GM12878 (cell line): ENCODE measurements at regions not wholly inside any gene's neighbourhood (a gene's known extent, or its start where the extent isn't known, plus 50 kb on each side); places are given as distances from the start of the nearest gene placed in this dataset.
"Not testable (repeated sequence)": the region's sequence is repeated elsewhere in the genome, so short reads cannot be mapped to it uniquely, and the experiment has no call there.

Source experiments
- ATAC-seq: fragments of 200-7000 bp; cut with Tn5 transposase; 3 replicates; pipeline ENCODE4 v1.9.1; 2020; ENCODE audit warnings: mild to moderate bottlenecking, moderate library complexity
- BruUV-seq: library from RNA; stranded (reverse); fragments of 400-500 nt; replicated peaks from 2 replicates; lab custom pipeline; 2021; lab: Mats Ljungman, UMichigan
- CTCF ChIA-PET: fragments of 300-600 bp; sonication (Branson Sonifier 250); formaldehyde crosslinking; extraction: SDS; loops from one replicate; lab custom pipeline; 2021; ENCODE audit warnings: inconsistent platforms; lab: Yijun Ruan, JAX
- POLR2A ChIA-PET: fragments of 350-600 bp; formaldehyde crosslinking; extraction: SDS; loops from one replicate; lab custom pipeline; 2021; ENCODE audit warnings: inconsistent platforms; lab: Charles Lee
- RAD21 ChIA-PET: fragments of 300-600 bp; sonication (Branson Sonifier 250); formaldehyde crosslinking; loops from one replicate; lab custom pipeline; 2023; ENCODE audit warnings: antibody characterized with exemption; ENCODE audit not compliant: unreplicated experiment; lab: Charles Lee
- SMC1A ChIA-PET: fragments of 300-600 bp; sonication (Branson Sonifier 250); formaldehyde crosslinking; loops from one replicate; lab custom pipeline; 2023; ENCODE audit not compliant: unreplicated experiment, uncharacterized antibody; lab: Charles Lee
- DNase-seq: peaks from one replicate; pipeline ENCODE4 v3.0.0-alpha.2; 2011; ENCODE audit warnings: low read depth, low spot score
- FAIRE-seq: peaks from 3 replicates; lab custom pipeline; 2011; peaks lifted over from hg19 to GRCh38; lab: Jason Lieb, UNC
- H2AFZ ChIP-seq: 2 replicates; pipeline ENCODE4 v1.6.0; 2011; ENCODE audit warnings: low read depth, low read length, control low read depth; ENCODE audit not compliant: control insufficient read depth
- H3K27ac ChIP-seq: 2 replicates; pipeline ENCODE4 v1.5.1; 2011; ENCODE audit warnings: control low read depth; ENCODE audit not compliant: control insufficient read depth, insufficient read depth
- H3K27me3 ChIP-seq, 2 experiments: replicated peaks in 1 of 2; 2 replicates each; pipeline versions ENCODE4 v1.6.0 to v1.6.1; 2011; ENCODE audit warnings: low read length in 1 of 2; ENCODE audit not compliant: control insufficient read depth in 2 of 2, insufficient read depth in 2 of 2
- H3K36me3 ChIP-seq, 2 experiments: 2 replicates each; pipeline ENCODE4 v1.5.1; 2011; ENCODE audit warnings: low read length in 1 of 2; ENCODE audit not compliant: control insufficient read depth in 2 of 2, insufficient read depth in 2 of 2
- H3K4me1 ChIP-seq: 2 replicates; pipeline ENCODE4 v1.6.1; 2011; ENCODE audit warnings: mild to moderate bottlenecking, low read length, moderate library complexity, mixed read lengths; ENCODE audit not compliant: control insufficient read depth, insufficient read depth
- H3K4me2 ChIP-seq: 2 replicates; pipeline ENCODE4 v1.6.0; 2011; ENCODE audit warnings: control low read depth; ENCODE audit not compliant: control insufficient read depth, insufficient read depth
- H3K4me3 ChIP-seq: fragments of 200-600 bp; sonication (generic); 2 replicates; pipeline ENCODE4 v1.5.1; 2016
- H3K79me2 ChIP-seq: 2 replicates; pipeline ENCODE4 v1.6.0; 2011; ENCODE audit warnings: low read length; ENCODE audit not compliant: control insufficient read depth, insufficient read depth
- H3K9ac ChIP-seq: 2 replicates; pipeline ENCODE4 v1.8.0; 2011; ENCODE audit warnings: low read length, control low read depth, mixed read lengths; ENCODE audit not compliant: control insufficient read depth, insufficient read depth
- H3K9me3 ChIP-seq: replicated peaks from 3 replicates; pipeline ENCODE4 v1.5.1; 2011; ENCODE audit warnings: mild to moderate bottlenecking, low read length; ENCODE audit not compliant: control insufficient read depth, insufficient read depth
- H4K20me1 ChIP-seq: 2 replicates; pipeline ENCODE4 v1.6.0; 2011; ENCODE audit not compliant: control insufficient read depth, insufficient read depth
- CHD4 ChIP-seq: fragments of 200-600 bp; sonication (generic); IDR thresholded peaks from 2 replicates; pipeline ENCODE4 v1.6.1; 2016; ENCODE audit warnings: mild to moderate bottlenecking
- EED ChIP-seq: sonication (generic); IDR thresholded peaks from 2 replicates; pipeline ENCODE4 v1.6.1; 2016; ENCODE audit warnings: antibody characterized with exemption, low read depth
- POLR2AphosphoS2 ChIP-seq: IDR thresholded peaks from 2 replicates; pipeline ENCODE4 v1.6.1; 2011; ENCODE audit warnings: low read depth, mild to moderate bottlenecking, low read length, improper control_type of control experiment, moderate library complexity
- SREBF1 ChIP-seq: IDR thresholded peaks from 2 replicates; pipeline ENCODE4 v1.6.1; 2012; ENCODE audit warnings: mild to moderate bottlenecking, low read length
- STAT1 ChIP-seq: fragments of 450-650 bp; conservative IDR thresholded peaks from 2 replicates; pipeline ENCODE4 v1.6.1; 2014; ENCODE audit warnings: antibody characterized with exemption, mild to moderate bottlenecking
- WRNIP1 ChIP-seq: IDR thresholded peaks from 2 replicates; pipeline ENCODE4 v1.6.1; 2011; ENCODE audit warnings: low read depth, low read length, improper control_type of control experiment, borderline replicate concordance
- WGBS: methylation state at CpG from one replicate; pipeline ENCODE4 v1.1.6; 2016; ENCODE audit warnings: low lambda C conversion rate; ENCODE audit not compliant: insufficient replicate concordance, insufficient coverage; ENCODE audit errors: missing lambda C conversion rate; 5-methylcytosine and 5-hydroxymethylcytosine counted together
- in situ Hi-C: fragments of 300-500 bp; cut with MboI; formaldehyde crosslinking; loops from 9 replicates; pipeline ENCODE4 v1.14.3; 2018; ENCODE audit warnings: mixed read lengths
- intact Hi-C: fragments of 100-400 bp; cut with micrococcal nuclease; formaldehyde crosslinking; loops from one replicate; pipeline ENCODE4 v1.14.2; 2022; ENCODE audit not compliant: unreplicated experiment

- Histone ChIP-seq H3K9me3 (no peaks in the 10 kb centered on the region; the same call in 2 of the 3 replicates), H3K9ac (no peak overlapping the region), H3K4me2 (no peak overlapping the region), H3K36me3 (no peaks in the 10 kb centered on the region), H3K4me3 (no peak overlapping the region), H2AFZ (no peak overlapping the region), H3K27ac (no peak overlapping the region), H4K20me1 (no peaks in the 10 kb centered on the region)
- DNase-seq, result no peak
- intact Hi-C loops, result no loop called here
- CTCF ChIA-PET, result no interaction called here
- ATAC-seq, result no peak
- RAD21 ChIA-PET, result no interaction called here
- BruUV-seq, result no TSS peak
- TF ChIP-seq WRNIP1 (no peak), CHD4 (no peak), SREBF1 (no peak), EED (no peak), POLR2AphosphoS2 (no peak), STAT1 (no peak)
- TF ChIP-seq, all 136 proteins: peak for 0
- 49% methylated on average over 2 of the region's 2 CpGs for WGBS
- H3K79me2 ChIP-seq, result no peaks in the 10 kb centered on the region
- SMC1A ChIA-PET, result no interaction called here
- POLR2A ChIA-PET, result no interaction called here
- no peaks in the 10 kb centered on the region for H3K27me3 ChIP-seq
- in situ Hi-C loops, result no loop called here
- H3K4me1 ChIP-seq, result no peaks in the 10 kb centered on the region
- no peak for FAIRE-seq
These were observed 56.5 kb upstream of the FNDC3B start for GRCh38 chr3:171982828-171983227.

DNA sequence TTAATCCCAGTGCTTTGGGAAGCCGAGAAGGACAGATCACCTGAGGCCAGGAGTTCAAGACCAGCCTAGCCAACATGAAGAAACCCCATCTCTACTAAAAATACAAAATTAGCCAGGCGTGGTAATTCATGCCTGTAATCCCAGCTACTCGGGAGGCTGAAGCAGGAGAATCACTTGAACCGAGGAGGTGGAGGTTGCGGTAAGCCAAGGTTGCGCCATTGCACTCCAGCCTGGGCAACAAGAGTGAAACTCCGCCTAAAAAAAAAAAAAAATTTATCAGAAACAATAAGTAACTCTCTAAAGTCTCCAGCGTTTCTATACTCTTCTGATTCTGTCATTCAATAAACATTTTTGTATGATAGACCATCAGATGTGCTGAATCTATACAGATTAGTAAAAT is 55.7 kb upstream of the FNDC3B start:
- RAD21 ChIA-PET, BruUV-seq, FAIRE-seq: not testable (repeated sequence)

More for the DNA sequence above, 55.7 kb upstream of the FNDC3B start:
- CTCF ChIA-PET, in situ Hi-C loops, H3K27me3 ChIP-seq, ATAC-seq, intact Hi-C loops, H3K9ac ChIP-seq, H3K27ac ChIP-seq, H3K79me2 ChIP-seq, H3K9me3 ChIP-seq, H2AFZ ChIP-seq, H3K4me3 ChIP-seq, H3K36me3 ChIP-seq, POLR2A ChIA-PET, H3K4me2 ChIP-seq, H4K20me1 ChIP-seq, H3K4me1 ChIP-seq, SMC1A ChIA-PET, DNase-seq: not testable (repeated sequence)
- WGBS, result 69% methylated on average over 8 of the region's 8 CpGs
